Endothelial cell of umbilical vein (primary cell): ENCODE measurements at regions not wholly inside any gene's neighbourhood (a gene's known extent, or its start where the extent isn't known, plus 50 kb on each side); places are given as distances from the start of the nearest gene placed in this dataset.

Experiments used
- BruUV-seq: library from RNA; stranded (reverse); fragments of 400-500 nt; replicated peaks from 2 replicates; lab custom pipeline; 2021; lab: Mats Ljungman, UMichigan
- CTCF ChIA-PET: fragments of 300-600, 350-600 bp; sonication (Branson Sonifier 250); formaldehyde crosslinking; loops from one replicate; lab custom pipeline; 2021; ENCODE audit warnings: antibody characterized with exemption, inconsistent platforms; lab: Charles Lee
- POLR2A ChIA-PET: fragments of 300-600, 350-600 bp; sonication (Branson Sonifier 250); formaldehyde crosslinking; loops from one replicate; lab custom pipeline; 2021; ENCODE audit warnings: antibody characterized with exemption, inconsistent platforms; lab: Charles Lee
- DNase-seq: peaks from one replicate; pipeline ENCODE4 v3.0.0-alpha.2; 2011; ENCODE audit warnings: low read depth, low spot score
- FAIRE-seq: peaks from 2 replicates; lab custom pipeline; 2011; peaks lifted over from hg19 to GRCh38; lab: Jason Lieb, UNC
- H2AFZ ChIP-seq: 2 replicates; pipeline ENCODE4 v1.6.0; 2012; ENCODE audit warnings: low read depth, low read length, control low read depth, inconsistent platforms
- H3K27ac ChIP-seq: 2 replicates; pipeline ENCODE4 v1.5.1; 2011; ENCODE audit warnings: low read depth, mild to moderate bottlenecking, control low read depth, low read length, moderate library complexity; ENCODE audit not compliant: insufficient read depth
- H3K27me3 ChIP-seq, 2 experiments: 2 replicates each; pipeline versions ENCODE4 v1.6.0 to v1.6.1; 2011; ENCODE audit warnings: low read length in 2 of 2, mixed read lengths in 1 of 2; ENCODE audit not compliant: control insufficient read depth in 2 of 2, insufficient read depth in 2 of 2
- H3K36me3 ChIP-seq, 2 experiments: 2 replicates in 1 of 2; 3 replicates in 1 of 2; pipeline ENCODE4 v1.5.1; 2011; ENCODE audit warnings: low read length in 2 of 2, mild to moderate bottlenecking in 1 of 2, moderate library complexity in 1 of 2; ENCODE audit not compliant: control insufficient read depth in 2 of 2, insufficient read depth in 2 of 2; ENCODE audit errors: extremely low read depth in 1 of 2
- H3K4me1 ChIP-seq: 3 replicates; pipeline ENCODE4 v1.5.1; 2011; ENCODE audit warnings: mild to moderate bottlenecking, low read length; ENCODE audit not compliant: control insufficient read depth, insufficient read depth; ENCODE audit errors: extremely low read depth
- H3K4me2 ChIP-seq: 2 replicates; pipeline ENCODE4 v1.6.1; 2011; ENCODE audit warnings: low read length, control low read depth, mixed read lengths; ENCODE audit not compliant: insufficient read depth
- H3K4me3 ChIP-seq, 3 experiments: fragments of 200-600 bp in 1 of 3; sonication (generic), shearing (Covaris generic) in 1 of 3; replicated peaks in 1 of 3; 2 replicates each; pipeline ENCODE4 v1.5.1; 2011 to 2016; ENCODE audit warnings: control low read depth in 3 of 3, low read length in 3 of 3, mild to moderate bottlenecking in 2 of 3, inconsistent platforms in 1 of 3, low read depth in 1 of 3, moderate library complexity in 1 of 3; ENCODE audit not compliant: insufficient read depth in 1 of 3
- H3K79me2 ChIP-seq: 2 replicates; pipeline ENCODE4 v1.6.0; 2012; ENCODE audit warnings: low read length, inconsistent platforms; ENCODE audit not compliant: control insufficient read depth, insufficient read depth
- H3K9ac ChIP-seq: replicated peaks from 2 replicates; pipeline ENCODE3; 2011; ENCODE audit warnings: low read length, control low read depth; ENCODE audit not compliant: insufficient read depth; ENCODE audit errors: extremely low read depth
- H3K9me1 ChIP-seq: replicated peaks from 3 replicates; pipeline ENCODE4 v1.6.0; 2011; ENCODE audit warnings: mild to moderate bottlenecking, low read length; ENCODE audit not compliant: control insufficient read depth, insufficient read depth; ENCODE audit errors: extremely low read depth
- H3K9me3 ChIP-seq: replicated peaks from 2 replicates; pipeline ENCODE4 v1.5.1; 2012; ENCODE audit warnings: low read length, inconsistent platforms; ENCODE audit not compliant: control insufficient read depth, insufficient read depth
- H4K20me1 ChIP-seq: replicated peaks from 2 replicates; pipeline ENCODE3; 2011; ENCODE audit warnings: mild to moderate bottlenecking, low read length; ENCODE audit not compliant: control insufficient read depth, insufficient read depth; ENCODE audit errors: extremely low read depth
- EZH2 ChIP-seq: IDR thresholded peaks from 2 replicates; pipeline ENCODE4 v1.6.1; 2012; ENCODE audit warnings: borderline replicate concordance, low read depth, mild to moderate bottlenecking, moderate library complexity, low read length, inconsistent platforms; ENCODE audit not compliant: severe bottlenecking
- FOS ChIP-seq: IDR thresholded peaks from 2 replicates; pipeline ENCODE4 v1.6.1; 2011; ENCODE audit warnings: mild to moderate bottlenecking, low read length, moderate library complexity, borderline replicate concordance; ENCODE audit not compliant: insufficient read depth
- GATA2 ChIP-seq: IDR thresholded peaks from 2 replicates; pipeline ENCODE4 v1.7.0; 2011; ENCODE audit warnings: low read depth, mild to moderate bottlenecking, moderate library complexity, mixed read lengths, low read length; ENCODE audit not compliant: insufficient read length, insufficient read depth
- JUN ChIP-seq: IDR thresholded peaks from 2 replicates; pipeline ENCODE4 v1.6.1; 2011; ENCODE audit warnings: borderline replicate concordance, low read depth; ENCODE audit not compliant: insufficient read length, insufficient read depth
- MYC ChIP-seq: IDR thresholded peaks from one replicate; pipeline ENCODE4 v1.6.1; 2011; ENCODE audit warnings: mild to moderate bottlenecking, low read depth, low read length
- POLR2A ChIP-seq: IDR thresholded peaks from 2 replicates; pipeline ENCODE4 v1.6.1; 2012; ENCODE audit warnings: low read depth, mild to moderate bottlenecking, control low read depth, low read length
- POLR2AphosphoS5 ChIP-seq: IDR thresholded peaks from 2 replicates; pipeline ENCODE4 v1.6.1; 2012; ENCODE audit warnings: low read depth, mild to moderate bottlenecking, control low read depth, low read length, moderate library complexity; ENCODE audit not compliant: insufficient read depth
- dilution Hi-C: fragments of 300-500 bp; cut with MboI; formaldehyde crosslinking; loops from one replicate; pipeline ENCODE4 v1.15.0; 2019; ENCODE audit warnings: low sequenced_read_pairs; ENCODE audit not compliant: extremely low pct_ligation_motif_present
- intact Hi-C: fragments of 100-400 bp; cut with micrococcal nuclease; formaldehyde crosslinking; loops from one replicate; pipeline ENCODE4 v1.10.0; 2022
- TF ChIP-seq, protein P1 (sequence below), 2 donors: IDR thresholded peaks; 1 replicate in 1 of 2; 2 replicates in 1 of 2; pipeline ENCODE4 v1.5.1; 2011; ENCODE audit warnings: low read length in 2 of 2, mild to moderate bottlenecking in 2 of 2, moderate library complexity in 2 of 2, control low read depth in 1 of 2, inconsistent platforms in 1 of 2, low read depth in 1 of 2; ENCODE audit not compliant: insufficient read depth in 1 of 2; ENCODE audit errors: extremely low read depth in 1 of 2
- TF ChIP-seq, protein P2 (sequence below): IDR thresholded peaks from 2 replicates; pipeline ENCODE4 v1.6.1; 2011; ENCODE audit not compliant: insufficient read depth, insufficient read length

GRCh38 chr3:76352511-76353284 lies 567.3 kb upstream of the ZNF717 start:
- ChIA-PET POLR2A (no interaction called here), CTCF (no interaction called here)
- FAIRE-seq (no peak), DNase-seq (no peak)
- H3K27me3 ChIP-seq, result no peaks in the 10 kb centered on the region
- H3K9me1 ChIP-seq, result no peaks in the 10 kb centered on the region
- H4K20me1 ChIP-seq, result no peaks in the 10 kb centered on the region
- no peak overlapping the region for H3K4me3 ChIP-seq
- peaks cover 8% of the 10 kb centered on the region for H3K9me3 ChIP-seq
- no peaks in the 10 kb centered on the region for H3K4me1 ChIP-seq
- no peak overlapping the region for H3K9ac ChIP-seq
- intact Hi-C loops, result no loop called here
- no peak overlapping the region for H3K4me2 ChIP-seq
- no peak overlapping the region for H3K27ac ChIP-seq
- H3K36me3 ChIP-seq, result no peaks in the 10 kb centered on the region
- no peak overlapping the region for H2AFZ ChIP-seq
- TF ChIP-seq POLR2A (no peak), JUN (no peak), GATA2 (no peak), POLR2AphosphoS5 (no peak), EZH2 (no peak), FOS (no peak), MYC (no peak)
- TF ChIP-seq, protein P1, sequence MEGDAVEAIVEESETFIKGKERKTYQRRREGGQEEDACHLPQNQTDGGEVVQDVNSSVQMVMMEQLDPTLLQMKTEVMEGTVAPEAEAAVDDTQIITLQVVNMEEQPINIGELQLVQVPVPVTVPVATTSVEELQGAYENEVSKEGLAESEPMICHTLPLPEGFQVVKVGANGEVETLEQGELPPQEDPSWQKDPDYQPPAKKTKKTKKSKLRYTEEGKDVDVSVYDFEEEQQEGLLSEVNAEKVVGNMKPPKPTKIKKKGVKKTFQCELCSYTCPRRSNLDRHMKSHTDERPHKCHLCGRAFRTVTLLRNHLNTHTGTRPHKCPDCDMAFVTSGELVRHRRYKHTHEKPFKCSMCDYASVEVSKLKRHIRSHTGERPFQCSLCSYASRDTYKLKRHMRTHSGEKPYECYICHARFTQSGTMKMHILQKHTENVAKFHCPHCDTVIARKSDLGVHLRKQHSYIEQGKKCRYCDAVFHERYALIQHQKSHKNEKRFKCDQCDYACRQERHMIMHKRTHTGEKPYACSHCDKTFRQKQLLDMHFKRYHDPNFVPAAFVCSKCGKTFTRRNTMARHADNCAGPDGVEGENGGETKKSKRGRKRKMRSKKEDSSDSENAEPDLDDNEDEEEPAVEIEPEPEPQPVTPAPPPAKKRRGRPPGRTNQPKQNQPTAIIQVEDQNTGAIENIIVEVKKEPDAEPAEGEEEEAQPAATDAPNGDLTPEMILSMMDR (IDR thresholded peaks at IDR 0.05; ENCODE audit: extremely low read depth in 1 of 2, insufficient read depth in 1 of 2, low read depth in 1 of 2, low read length in 2 of 2), result no peak
- TF ChIP-seq, protein P2, sequence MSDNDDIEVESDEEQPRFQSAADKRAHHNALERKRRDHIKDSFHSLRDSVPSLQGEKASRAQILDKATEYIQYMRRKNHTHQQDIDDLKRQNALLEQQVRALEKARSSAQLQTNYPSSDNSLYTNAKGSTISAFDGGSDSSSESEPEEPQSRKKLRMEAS, result no peak
- dilution Hi-C loops, result no loop called here
- no peaks in the 10 kb centered on the region for H3K79me2 ChIP-seq
- BruUV-seq, result no TSS peak
